PC-9 (cell line): ENCODE measurements at regions not wholly inside any gene's neighbourhood (a gene's known extent, or its start where the extent isn't known, plus 50 kb on each side); places are given as distances from the start of the nearest gene placed in this dataset.

Experiments
- BruUV-seq: library from RNA; stranded (reverse); fragments of 400-500 nt; replicated peaks from 2 replicates; lab custom pipeline; 2021; lab: Mats Ljungman, UMichigan
- CTCF ChIA-PET: fragments of 300-600 bp; sonication (Branson Sonifier 250); formaldehyde crosslinking; loops from one replicate; lab custom pipeline; 2022; ENCODE audit warnings: antibody characterized with exemption; lab: Charles Lee
- POLR2A ChIA-PET: fragments of 300-600 bp; sonication (Branson Sonifier 250); formaldehyde crosslinking; loops from one replicate; lab custom pipeline; 2022; ENCODE audit warnings: antibody characterized with exemption; ENCODE audit not compliant: unreplicated experiment; lab: Charles Lee
- DNase-seq, 2 experiments: peaks; one replicate each; pipeline versions ENCODE4 v3.0.0 to v3.0.0-alpha.2; 2015 to 2022; ENCODE audit warnings: mixed read lengths in 1 of 2
- H2AFZ ChIP-seq: fragments of 200-600 bp; sonication (generic); 2 replicates; pipeline ENCODE4 v1.8.1; 2017; ENCODE audit warnings: antibody characterized with exemption
- H3F3A ChIP-seq: fragments of 200-600 bp; sonication (generic); 2 replicates; pipeline ENCODE4 v1.8.1; 2017; ENCODE audit warnings: antibody characterized with exemption, mild to moderate bottlenecking, low read depth; ENCODE audit not compliant: insufficient read depth
- H3K27ac ChIP-seq: fragments of 200-600 bp; sonication (generic); 2 replicates; pipeline ENCODE4 v1.6.1; 2016; ENCODE audit warnings: mixed run types
- H3K27me3 ChIP-seq: fragments of 200-600 bp; sonication (generic); 2 replicates; pipeline ENCODE4 v1.6.1; 2016; ENCODE audit warnings: low read depth, mixed run types; ENCODE audit not compliant: insufficient read depth
- H3K36me3 ChIP-seq: fragments of 200-600 bp; sonication (generic); 2 replicates; pipeline ENCODE4 v1.6.1; 2016; ENCODE audit warnings: low read depth, mixed run types
- H3K4me1 ChIP-seq: fragments of 200-600 bp; sonication (generic); replicated peaks from 2 replicates; pipeline ENCODE4 v1.6.1; 2016; ENCODE audit warnings: mixed run types; ENCODE audit not compliant: insufficient read depth
- H3K4me2 ChIP-seq: fragments of 200-600 bp; sonication (generic); 2 replicates; pipeline ENCODE4 v1.6.1; 2017; ENCODE audit warnings: mixed run types
- H3K4me3 ChIP-seq: fragments of 200-600 bp; sonication (generic); 2 replicates; pipeline ENCODE4 v1.6.1; 2016; ENCODE audit warnings: mixed run types
- H3K79me2 ChIP-seq: fragments of 200-600 bp; sonication (generic); 2 replicates; pipeline ENCODE4 v1.6.1; 2017; ENCODE audit warnings: low read depth, mixed run types
- H3K9me2 ChIP-seq: fragments of 200-600 bp; sonication (generic); 2 replicates; pipeline ENCODE4 v1.8.1; 2017; ENCODE audit warnings: mild to moderate bottlenecking; ENCODE audit not compliant: insufficient read depth
- H3K9me3 ChIP-seq: fragments of 200-600 bp; sonication (generic); 2 replicates; pipeline ENCODE4 v1.8.1; 2016; ENCODE audit warnings: low read depth; ENCODE audit not compliant: insufficient read depth
- H4K20me1 ChIP-seq: fragments of 200-600 bp; sonication (generic); 2 replicates; pipeline ENCODE4 v1.8.1; 2017; ENCODE audit not compliant: insufficient read depth
- CTCF ChIP-seq: fragments of 200-600 bp; sonication (generic); conservative IDR thresholded peaks from 2 replicates; pipeline ENCODE4 v1.6.1; 2017; ENCODE audit warnings: mixed run types, antibody characterized with exemption, mild to moderate bottlenecking, moderate library complexity
- EZH2 ChIP-seq: fragments of 200-600 bp; sonication (generic); IDR thresholded peaks from 2 replicates; pipeline ENCODE4 v1.8.0; 2017; ENCODE audit warnings: antibody characterized with exemption, low read depth
- intact Hi-C: fragments of 100-400 bp; cut with micrococcal nuclease; formaldehyde crosslinking; loops from one replicate; pipeline ENCODE4 v1.10.0; 2022; ENCODE audit not compliant: unreplicated experiment

- Histone ChIP-seq H4K20me1 (no peaks in the 10 kb centered on the region), H3K4me1 (no peaks in the 10 kb centered on the region), H3K27ac (no peak overlapping the region), H3K9me2 (no peaks in the 10 kb centered on the region), H3K4me3 (no peak overlapping the region), H3F3A (no peaks in the 10 kb centered on the region), H3K79me2 (no peaks in the 10 kb centered on the region), H3K4me2 (no peak overlapping the region), H3K36me3 (no peaks in the 10 kb centered on the region), H3K27me3 (peaks cover 33% of the 10 kb centered on the region), H3K9me3 (no peaks in the 10 kb centered on the region), H2AFZ (no peak overlapping the region)
- POLR2A ChIA-PET: no interaction called here
- BruUV-seq: no TSS peak
- TF ChIP-seq CTCF (no peak), EZH2 (no peak)
- no peak for DNase-seq
- intact Hi-C loops: no loop called here
- CTCF ChIA-PET: no interaction called here
Observed at GRCh38 chr22:44603767-44604166, 98.2 kb upstream of the PRR5 start.

- Histone ChIP-seq H3F3A (no peaks in the 10 kb centered on the region), H3K4me2 (no peak overlapping the region), H3K4me3 (no peak overlapping the region), H4K20me1 (no peaks in the 10 kb centered on the region), H3K4me1 (no peaks in the 10 kb centered on the region), H3K27ac (no peak overlapping the region), H3K9me3 (no peaks in the 10 kb centered on the region), H3K36me3 (no peaks in the 10 kb centered on the region), H3K9me2 (no peaks in the 10 kb centered on the region), H3K79me2 (no peaks in the 10 kb centered on the region), H3K27me3 (peaks cover 23% of the 10 kb centered on the region), H2AFZ (no peak overlapping the region)
- BruUV-seq: no TSS peak
- POLR2A ChIA-PET: no interaction called here
- no peak for DNase-seq
- CTCF ChIA-PET: no interaction called here
- intact Hi-C loops: no loop called here
- TF ChIP-seq CTCF: no peak
- TF ChIP-seq EZH2: no peak
Observed at GRCh38 chr22:44601725-44602124, 100.3 kb upstream of the PRR5 start.

- no peak overlapping the region for H2AFZ ChIP-seq
- no peak overlapping the region for H3K4me3 ChIP-seq
- no peaks in the 10 kb centered on the region for H3K36me3 ChIP-seq
- intact Hi-C loops: no loop called here
- no peaks in the 10 kb centered on the region for H3F3A ChIP-seq
- no TSS peak for BruUV-seq
- TF ChIP-seq CTCF: no peak
- no peak for TF ChIP-seq EZH2
- no peak overlapping the region for H3K4me2 ChIP-seq
- H3K79me2 ChIP-seq: no peaks in the 10 kb centered on the region
- H4K20me1 ChIP-seq: no peaks in the 10 kb centered on the region
- DNase-seq: no peak
- POLR2A ChIA-PET: no interaction called here
- CTCF ChIA-PET: no interaction called here
- H3K9me2 ChIP-seq: no peaks in the 10 kb centered on the region
- H3K4me1 ChIP-seq: no peaks in the 10 kb centered on the region
- no peaks in the 10 kb centered on the region for H3K9me3 ChIP-seq
- peaks cover 19% of the 10 kb centered on the region for H3K27me3 ChIP-seq
- no peak overlapping the region for H3K27ac ChIP-seq
Observed at GRCh38 chr22:44601189-44601588, 100.8 kb upstream of the PRR5 start.
